HG03565 (cell line): ENCODE measurements at regions not wholly inside any gene's neighbourhood (a gene's known extent, or its start where the extent isn't known, plus 50 kb on each side); places are given as distances from the start of the nearest gene placed in this dataset.
A peak's percentile ranks its signal among the peaks of the same experiment; 100 is the strongest.
"Not testable (repeated sequence)": the region's sequence is repeated elsewhere in the genome, so short reads cannot be mapped to it uniquely, and the experiment has no call there.

Experiments
- ATAC-seq: cut with Tn5 transposase; IDR thresholded peaks from one replicate; pipeline ENCODE4 v1.9.1; 2021; ENCODE audit warnings: mild to moderate bottlenecking, moderate library complexity; ENCODE audit not compliant: unreplicated experiment

DNA sequence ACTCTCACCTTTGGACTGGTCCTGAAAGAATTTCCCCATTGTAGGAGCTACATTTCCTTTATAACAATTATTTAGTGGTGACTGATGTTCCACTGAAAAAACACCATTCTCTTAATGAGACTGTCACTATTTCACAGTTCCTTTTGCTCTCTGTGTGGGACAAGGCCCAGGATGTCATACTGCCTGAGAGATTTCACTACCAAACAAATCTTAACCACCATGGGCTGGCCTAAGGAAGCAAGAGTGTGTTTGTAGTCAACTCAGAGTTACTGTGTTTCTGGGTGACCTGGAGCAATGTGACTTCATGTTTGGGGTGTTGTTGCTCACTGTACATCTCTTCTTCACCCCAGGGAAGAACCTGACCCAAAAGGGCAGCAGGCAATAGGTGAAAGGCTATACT, 50.1 kb upstream of the ZNF608 start:
- ATAC-seq: no peak

DNA sequence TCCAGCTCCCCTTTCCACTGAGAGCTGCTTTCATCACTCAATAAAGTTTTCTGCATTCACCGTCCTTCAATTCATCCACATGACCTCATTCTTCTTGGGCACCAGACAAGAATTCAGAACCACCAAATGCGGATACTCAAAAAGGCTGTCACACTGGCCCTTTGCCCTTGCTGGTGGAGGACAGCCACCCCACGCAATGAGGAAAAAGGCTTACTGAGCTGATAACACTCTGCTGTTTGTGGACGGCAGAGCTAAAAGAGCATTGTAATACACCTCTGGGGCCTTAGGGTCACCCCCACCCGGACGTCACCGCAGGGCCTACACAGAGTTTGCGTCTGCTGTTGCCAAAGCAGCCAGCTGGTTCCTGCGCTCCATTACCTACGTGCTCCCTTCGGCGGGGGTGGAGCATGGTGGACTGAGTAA, 51.2 kb upstream of the ZNF608 start:
- no peak for ATAC-seq

DNA sequence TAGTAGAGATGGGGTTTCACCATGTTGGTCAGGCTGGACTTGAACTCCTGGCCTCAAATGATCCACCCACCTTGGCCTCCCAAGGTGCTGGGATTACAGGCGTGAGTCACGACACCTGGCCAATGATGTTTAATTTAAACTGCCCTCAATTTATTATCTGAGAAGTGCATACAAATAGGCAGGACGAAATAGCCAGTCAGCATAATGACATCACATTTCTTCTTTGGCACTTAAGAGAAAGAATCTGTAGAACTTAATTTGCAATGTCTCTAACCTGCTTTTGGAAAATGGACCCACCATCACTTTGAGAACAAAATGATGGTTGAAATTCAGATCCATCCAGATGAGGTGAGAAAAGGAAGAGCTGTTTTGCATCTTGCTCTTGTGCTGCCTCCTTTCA, 52.5 kb upstream of the ZNF608 start:
- ATAC-seq: no peak

DNA sequence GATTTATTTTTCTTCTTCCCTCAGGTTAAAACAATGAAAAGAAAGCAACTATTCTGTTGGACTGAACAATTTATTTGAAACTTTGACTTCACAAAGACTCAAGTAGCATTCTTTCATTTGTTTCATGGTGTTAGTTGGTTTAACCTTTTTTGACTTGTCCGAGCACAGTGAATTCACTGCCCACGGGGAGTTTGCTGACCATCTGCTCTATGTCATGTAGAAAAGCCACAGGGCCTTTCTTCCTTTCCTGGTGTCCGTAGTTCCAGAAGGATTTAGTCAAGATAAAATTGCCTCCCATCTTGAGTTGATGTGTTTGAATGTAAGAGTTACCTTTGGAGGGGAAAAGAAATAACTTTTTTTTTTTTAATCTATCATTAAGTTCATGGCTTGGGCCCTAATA, 55.1 kb upstream of the ZNF608 start:
- no peak for ATAC-seq

DNA sequence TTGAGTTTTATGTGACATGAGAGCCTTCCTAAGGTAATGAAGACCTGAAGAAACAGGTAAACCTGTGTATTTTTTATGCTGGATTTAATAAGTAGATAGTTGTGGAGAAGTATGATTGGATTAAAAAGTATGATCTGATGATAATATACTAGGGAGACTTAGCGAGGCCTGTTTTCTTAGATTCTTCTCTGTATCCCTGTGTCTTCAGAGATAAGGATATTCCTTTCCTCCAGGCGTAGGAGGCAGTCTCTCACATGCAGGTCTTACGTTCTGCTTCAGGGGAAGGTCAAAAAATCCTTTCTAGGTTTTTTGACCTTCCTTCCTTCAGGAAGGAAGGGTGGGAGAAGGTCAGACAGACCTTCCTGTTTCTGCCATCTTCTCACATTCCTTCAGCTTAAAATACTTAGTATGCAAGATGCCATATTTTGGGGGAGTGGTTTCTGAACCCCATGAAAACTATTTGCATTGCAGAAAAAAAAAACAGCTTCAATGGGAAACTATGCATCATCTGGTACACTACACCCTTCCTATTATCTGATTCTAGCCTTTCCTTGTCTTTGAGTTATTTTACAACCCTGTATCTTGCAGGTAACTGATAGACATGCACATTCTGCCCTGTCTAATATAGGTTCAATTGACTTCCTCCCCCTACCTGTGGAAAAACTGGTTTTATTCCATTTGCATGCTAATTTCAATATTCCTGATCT, 57.3 kb upstream of the ZNF608 start:
- ATAC-seq: no peak

DNA sequence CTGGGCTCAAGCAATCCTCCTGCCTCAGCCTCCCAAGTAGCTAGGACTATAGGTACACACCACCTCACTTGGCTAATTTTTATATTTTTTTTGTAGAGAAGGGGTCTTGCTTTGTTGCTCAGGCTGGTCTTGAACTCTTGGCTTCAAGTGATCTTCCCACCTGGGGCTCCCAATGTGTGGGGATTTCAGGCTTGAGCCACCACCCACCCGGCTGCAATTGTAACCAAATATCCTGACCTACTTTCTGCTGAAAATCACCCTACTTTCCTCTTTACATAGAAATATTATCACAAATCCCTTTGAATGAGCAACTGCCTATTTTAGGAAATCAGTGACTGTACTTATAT, 59.6 kb upstream of the ZNF608 start:
- no peak for ATAC-seq

DNA sequence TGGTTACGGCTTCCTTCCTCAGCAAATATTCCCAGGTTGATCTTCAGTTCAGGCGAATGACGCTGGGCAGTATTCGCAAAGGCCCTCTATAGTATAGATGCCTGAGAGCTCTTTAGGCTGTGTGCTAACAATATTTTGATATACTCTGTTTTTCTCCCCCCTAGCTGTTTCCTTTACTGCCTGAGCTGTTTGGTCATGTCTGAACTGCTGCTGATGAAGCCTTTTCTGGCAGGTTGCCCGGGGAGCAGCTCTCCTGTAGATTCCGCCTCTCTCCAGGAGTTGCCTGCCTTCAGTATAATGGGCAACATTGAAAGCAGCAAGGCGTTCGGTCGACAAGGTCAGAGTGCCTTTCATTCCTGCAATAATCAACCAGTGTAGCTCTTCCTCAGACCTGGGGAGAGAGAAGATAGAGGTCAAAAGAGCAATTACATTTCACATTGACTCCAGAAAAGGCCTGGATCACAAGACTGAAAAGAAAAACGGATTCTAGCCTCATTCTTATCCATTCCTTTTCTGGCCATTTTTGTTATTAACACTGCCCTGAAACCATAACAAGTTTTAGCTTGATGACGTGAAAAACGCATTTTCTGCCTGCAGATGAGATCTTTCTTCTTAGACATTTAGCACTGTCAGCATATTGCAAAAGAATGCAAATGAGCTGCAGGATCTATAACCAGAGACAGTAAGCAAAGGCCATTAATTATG, 60.1 kb upstream of the ZNF608 start:
- no peak for ATAC-seq

DNA sequence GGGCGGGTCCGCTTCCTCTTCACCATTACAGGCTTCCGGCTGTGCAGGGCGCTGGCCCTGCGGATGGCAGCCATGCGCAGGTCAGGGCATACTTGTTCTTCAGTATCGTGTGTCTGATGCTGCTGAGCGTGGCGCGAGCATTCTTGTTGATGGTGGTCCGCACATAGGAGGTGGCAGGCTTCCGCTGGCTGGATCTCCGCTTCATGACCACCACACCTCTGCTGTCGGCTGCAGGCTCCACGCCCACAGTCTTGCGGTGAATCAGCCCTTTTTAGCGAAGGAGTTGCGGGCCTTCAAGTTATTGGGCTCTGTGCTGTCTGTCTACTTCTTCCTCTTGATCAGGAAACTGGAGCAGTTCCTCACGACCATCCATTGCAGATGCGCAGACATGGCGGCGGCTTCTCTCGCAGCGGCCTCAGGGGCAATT, 62.4 kb upstream of the ZNF608 start:
- ATAC-seq: no peak

DNA sequence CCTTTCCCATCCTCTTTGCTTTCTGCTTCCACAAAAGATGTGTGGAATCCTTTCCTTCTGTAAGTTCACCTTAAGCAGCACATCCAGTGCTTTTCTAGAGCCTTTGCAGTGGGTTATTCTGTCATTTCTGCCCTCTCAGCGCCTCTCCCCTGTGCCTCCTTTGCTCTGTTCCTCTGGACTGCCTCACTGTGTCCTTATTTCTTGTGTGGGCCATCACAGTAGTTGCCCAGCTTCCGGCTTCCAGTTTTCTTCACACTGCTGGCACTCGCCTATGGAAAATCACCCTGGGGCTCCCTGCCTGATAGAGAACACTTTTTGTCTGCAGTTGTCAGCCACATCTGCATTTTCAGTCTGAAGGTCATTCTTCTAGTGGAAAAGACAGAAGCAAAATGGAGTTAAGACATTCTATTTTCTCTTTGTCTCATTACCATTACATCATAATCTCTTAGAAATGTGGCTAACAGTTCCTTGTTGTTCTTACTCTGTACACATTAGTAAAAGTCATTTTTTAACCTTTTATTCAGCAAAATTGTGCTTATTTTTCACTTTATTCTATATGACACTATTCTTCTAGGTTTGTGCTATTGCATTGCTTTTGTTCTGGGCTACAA, 64.1 kb upstream of the ZNF608 start:
- ATAC-seq: no peak

DNA sequence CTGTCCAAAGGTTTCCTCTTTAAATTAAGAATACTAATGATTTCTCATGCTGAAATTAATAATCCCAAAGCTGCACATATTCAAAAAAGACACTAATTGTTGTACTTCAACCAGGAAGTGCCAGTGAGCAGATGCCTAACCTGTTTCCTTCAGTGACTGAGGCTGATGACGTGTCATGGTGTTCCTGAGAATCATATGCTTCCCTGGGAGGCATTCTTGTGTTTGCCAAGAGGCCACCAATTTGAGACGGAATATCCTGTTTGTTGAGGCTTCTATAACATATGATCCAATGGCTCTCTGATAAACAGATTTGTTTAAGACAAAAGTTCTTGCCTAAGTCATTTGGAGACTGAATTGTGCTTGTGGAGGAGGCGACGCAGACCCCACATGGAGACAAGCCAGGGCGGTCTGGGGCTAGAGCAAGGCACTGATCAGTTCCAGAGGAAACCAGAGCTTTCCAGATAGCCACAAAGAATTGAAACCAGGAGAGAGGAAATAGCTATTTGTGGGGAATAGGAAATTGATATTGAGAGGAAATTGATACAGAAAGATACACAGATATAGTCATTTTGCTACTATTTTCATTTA, 66.4 kb upstream of the ZNF608 start:
- no peak for ATAC-seq

DNA sequence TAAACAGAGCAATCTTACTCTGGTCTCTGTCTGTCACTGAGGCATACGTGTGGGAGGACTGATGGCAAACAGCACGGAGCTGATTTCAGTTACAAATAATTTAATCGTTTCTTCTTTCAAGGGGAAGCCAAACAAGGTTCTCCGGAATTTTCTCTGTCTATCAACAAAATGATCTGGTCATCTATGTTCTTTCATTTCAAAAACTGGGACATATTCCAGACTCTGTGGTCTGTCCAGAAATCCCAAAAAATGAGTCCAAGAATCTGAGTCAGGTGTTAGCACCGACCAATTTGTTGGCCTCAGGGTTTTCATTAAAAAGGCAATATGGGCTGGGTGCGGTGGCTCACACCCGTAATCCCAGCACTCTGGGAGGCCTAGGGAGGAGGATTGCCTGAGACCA, 69.9 kb upstream of the ZNF608 start:
- no peak for ATAC-seq

DNA sequence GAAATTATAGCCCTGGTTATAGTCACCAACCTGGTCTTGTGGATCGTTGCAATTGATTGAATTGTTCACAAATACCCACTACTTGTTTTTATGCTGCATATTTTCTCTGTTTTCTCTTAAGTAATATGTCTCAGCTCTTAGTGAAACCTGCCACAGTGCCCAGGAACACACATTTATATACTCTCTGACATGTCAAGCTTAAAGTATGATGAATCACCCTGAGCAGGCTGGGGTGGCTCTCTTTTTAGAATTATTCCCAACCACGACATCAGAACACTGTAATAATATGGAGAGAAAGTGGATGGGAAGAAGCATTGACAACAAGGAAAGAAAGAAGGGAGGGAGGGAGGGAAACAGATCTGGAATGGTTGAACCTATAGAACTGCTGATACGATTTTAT, 72.8 kb upstream of the ZNF608 start:
- ATAC-seq: no peak

DNA sequence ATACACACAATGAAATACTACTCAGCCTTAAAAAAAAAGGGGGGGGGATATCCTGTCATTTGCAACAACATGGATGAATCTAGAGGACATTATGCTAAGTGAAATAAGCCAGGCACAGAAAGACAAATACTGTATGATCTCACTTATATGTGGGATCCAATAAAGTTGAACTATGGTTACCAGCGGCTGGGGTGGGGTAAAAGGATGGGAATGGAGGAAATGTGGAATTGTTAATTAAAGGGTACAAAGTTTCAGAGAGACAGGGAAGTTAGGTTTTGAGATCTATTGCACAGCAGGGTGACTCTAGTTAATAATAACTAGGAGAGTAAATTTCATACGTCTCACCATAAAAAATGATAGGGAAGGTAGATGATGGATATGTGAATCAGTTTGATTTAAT, 76.2 kb upstream of the ZNF608 start:
- no peak for ATAC-seq

DNA sequence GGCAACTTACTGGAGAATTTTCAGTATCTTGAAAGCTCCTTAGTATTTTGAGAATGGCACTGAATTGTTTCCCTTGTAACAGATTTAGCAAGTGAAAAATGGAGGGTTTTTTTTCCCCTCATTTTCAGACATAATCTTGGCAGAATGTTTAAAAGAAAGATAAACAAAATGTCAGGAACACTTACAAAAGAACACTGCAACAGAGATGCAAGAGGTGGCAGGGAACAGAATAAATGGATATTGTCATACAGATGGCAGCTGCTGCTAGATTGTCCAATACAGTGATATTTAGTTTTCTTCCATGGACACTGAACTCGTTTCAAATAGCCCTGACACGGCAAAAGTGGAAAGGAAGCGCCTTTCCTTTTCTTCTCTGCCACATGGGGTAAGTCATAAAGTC, 76.9 kb upstream of the ZNF608 start:
- ATAC-seq: no peak

DNA sequence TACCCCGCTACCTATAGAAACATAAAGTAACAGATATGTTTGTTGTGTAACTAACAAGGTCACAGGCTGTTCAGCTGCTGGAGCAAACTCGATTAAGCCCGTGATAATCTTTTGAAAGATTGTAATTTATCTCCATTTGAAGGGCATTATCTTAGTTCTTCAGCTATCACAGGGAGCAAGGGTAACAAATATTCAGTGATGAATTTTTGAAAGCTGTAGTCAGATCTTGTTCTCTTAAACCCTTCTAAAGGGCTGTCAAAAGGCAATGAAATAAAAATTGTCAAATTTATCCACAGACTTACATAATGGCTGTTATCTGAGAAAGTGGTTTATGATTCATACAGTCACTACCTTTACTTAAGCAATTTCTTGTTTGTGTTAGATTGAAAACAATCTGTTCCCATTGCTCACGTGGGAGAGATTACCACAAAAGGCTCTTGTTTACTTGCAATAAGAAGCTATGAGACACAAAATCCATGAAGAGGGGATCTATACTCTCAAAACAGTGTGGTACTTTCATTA, 78.3 kb upstream of the ZNF608 start:
- ATAC-seq: no peak

DNA sequence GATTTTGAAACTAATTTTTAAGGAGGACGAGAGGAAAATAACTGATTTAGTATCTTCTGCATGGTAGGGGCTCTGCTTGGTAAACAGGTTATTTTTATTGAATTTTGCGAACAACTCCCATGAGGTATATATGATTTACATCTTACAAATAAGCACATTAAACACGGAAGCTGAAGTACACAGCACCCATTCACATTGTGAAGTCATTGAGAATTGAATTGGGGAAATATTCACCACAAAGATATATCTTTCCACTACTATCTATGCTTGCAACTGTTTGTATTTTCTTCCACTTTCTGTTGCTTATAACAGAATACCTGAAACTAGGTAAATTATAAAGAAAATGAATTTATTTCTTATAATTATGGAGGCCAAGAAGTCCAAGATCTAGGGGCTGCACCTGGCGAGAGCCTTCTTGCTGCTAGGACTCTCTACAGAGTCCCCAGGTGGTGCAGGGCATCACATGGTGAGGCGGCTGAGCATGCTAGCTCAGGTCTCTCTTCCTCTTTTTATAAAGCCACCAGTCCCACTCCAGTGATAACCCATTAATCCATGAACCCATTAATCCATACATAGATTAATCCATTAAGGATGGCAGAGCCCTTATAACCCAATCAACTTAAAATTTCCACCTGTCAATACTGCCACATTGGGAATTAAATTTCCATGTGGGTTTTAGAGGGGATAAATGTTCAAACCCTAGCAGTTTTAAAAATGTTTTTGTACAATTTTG, 79.0 kb upstream of the ZNF608 start:
- peak; percentile 75 for ATAC-seq

DNA sequence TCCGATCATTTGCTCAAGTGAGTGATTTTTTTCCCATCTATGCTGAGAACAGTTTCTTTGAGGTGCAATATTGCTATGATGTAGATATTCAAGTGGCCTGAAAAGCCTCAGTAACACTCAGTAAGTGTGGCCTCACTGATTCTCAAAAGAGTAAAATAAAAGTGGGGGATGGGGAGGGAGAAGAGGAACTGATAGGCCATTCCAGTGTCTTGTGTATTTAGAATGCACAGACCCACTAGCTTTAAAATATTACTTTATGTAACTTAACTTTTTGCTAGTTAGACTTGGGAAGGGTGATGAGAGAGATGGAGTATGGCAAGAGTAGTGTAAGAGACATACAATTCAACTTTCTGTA, 79.5 kb upstream of the ZNF608 start:
- ATAC-seq: peak; percentile 9

DNA sequence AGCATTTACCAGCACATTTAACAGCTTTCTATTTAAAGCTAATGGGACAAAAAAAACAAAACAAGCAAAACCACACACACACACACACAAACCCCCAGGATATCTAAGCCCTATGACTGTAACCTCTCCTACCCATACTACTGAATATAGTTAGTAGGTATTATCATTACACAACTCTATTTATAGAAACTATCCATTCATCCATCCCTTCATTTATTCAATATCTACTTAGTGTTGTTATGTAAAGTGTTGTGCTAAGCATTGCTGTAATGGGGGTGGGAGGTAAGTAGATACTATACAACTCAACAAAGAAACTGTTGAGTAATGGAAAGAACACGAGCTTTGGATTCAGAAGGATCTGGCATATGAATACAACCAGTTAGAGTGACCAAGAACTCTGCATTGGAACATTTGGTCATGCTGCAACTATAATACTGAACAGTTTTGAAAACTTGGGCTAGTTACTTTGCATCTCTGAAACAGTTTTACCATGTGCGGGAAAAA, 82.3 kb upstream of the ZNF608 start:
- no peak for ATAC-seq

DNA sequence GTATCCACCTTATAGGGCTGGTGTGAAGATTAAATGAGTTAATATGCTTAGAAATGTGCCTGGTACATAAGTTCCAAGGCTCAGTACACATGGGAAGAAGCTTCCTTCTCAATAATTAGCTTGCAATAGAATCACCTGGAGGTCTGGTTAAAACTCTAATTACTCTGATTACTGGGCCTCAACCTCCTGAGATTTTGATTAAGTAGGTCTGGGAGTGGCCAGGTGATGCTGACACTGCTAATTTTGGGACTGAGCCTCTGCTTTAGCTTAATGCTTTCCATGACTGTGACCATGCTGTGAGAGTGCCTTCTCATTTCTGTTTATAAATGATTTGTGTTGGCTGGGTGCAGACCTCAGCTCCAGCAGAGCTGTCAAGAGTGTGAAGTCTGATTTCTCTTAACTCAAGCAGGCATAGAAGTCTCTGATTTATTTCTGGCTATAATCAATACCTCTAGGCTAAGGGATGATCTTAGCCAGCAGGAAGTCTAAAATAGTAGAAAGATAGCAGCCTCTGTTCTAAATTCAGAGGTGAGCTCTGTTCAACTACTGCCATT, 85.3 kb upstream of the ZNF608 start:
- no peak for ATAC-seq

DNA sequence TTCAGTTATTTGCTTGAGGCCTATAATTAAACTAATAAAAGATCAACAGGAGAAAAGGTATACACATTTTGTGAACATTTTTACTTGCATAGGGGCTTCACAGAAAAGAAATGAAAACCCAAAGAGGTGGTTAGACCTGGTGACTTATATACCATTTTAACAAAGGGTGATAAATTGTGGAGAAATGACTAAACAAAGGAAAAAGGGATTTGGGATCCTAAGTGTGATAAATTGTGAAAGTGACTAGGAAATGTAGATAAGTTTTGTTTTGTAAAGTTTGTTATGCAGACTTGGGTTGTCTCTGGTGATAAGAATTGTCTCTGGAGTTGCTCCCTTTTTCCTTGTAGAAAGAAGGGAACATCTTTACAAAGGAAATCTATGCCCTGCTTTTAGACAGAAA, 86.1 kb upstream of the ZNF608 start:
- ATAC-seq: no peak

DNA sequence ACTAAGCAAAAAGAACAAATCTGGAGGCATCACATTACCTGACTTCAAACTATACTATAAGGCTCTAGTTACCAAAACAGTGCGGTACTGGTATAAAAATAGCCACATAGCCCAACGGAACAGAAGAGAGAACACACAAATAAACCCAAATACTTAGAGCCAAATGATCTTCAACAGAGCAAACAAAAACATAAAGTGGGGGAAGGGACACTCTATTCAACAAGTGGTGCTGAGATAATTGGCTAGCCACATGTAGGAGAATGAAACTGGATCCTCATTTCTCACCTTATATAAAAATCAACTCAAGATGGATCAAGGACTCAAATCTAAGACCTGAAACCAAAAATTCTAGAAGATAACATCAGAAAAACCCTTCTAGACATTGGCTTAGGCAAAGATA, 89.9 kb upstream of the ZNF608 start:
- not testable (repeated sequence) for ATAC-seq
